ENCODE measurements at regions not wholly inside any gene's neighbourhood (a gene's known extent, or its start where the extent isn't known, plus 50 kb on each side); places are given as distances from the start of the nearest gene placed in this dataset.

DNA sequence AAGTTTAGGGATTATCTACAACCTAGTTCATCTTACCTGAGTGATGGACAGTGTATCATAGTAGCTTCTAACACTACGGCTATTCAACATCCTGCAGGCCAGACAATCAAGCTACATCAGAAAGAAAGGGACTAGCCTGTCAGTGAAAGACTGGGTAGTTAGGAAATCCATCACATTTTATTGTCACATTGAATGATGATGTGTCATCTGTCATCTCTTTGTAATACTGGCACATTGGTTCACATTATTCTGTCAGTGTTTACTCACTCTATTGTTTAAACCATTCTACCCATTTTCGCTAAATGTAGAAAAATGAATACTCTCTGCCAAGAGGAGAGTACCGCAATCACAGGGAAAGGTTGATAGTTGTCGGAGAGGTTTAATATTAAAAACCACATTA is 1155.8 kb downstream of the TUSC7 start:
- TF ChIP-seq, protein P1, sequence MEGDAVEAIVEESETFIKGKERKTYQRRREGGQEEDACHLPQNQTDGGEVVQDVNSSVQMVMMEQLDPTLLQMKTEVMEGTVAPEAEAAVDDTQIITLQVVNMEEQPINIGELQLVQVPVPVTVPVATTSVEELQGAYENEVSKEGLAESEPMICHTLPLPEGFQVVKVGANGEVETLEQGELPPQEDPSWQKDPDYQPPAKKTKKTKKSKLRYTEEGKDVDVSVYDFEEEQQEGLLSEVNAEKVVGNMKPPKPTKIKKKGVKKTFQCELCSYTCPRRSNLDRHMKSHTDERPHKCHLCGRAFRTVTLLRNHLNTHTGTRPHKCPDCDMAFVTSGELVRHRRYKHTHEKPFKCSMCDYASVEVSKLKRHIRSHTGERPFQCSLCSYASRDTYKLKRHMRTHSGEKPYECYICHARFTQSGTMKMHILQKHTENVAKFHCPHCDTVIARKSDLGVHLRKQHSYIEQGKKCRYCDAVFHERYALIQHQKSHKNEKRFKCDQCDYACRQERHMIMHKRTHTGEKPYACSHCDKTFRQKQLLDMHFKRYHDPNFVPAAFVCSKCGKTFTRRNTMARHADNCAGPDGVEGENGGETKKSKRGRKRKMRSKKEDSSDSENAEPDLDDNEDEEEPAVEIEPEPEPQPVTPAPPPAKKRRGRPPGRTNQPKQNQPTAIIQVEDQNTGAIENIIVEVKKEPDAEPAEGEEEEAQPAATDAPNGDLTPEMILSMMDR (IDR thresholded peaks at IDR 0.05), result no peak
- TF ChIP-seq POLR2A (IDR thresholded peaks at IDR 0.05), result no peak

All from right lobe of liver (tissue), 4 donors.